Left renal pelvis (tissue), 4 donors: ENCODE measurements at regions not wholly inside any gene's neighbourhood (a gene's known extent, or its start where the extent isn't known, plus 50 kb on each side); places are given as distances from the start of the nearest gene placed in this dataset.

ENCODE experiments used
- DNase-seq, 4 donors: peaks; one replicate each; pipeline ENCODE4 v3.0.0-alpha.2; 2013; ENCODE audit warnings: low read depth in 4 of 4, low spot score in 3 of 4

- DNase-seq, result no peak
Measured at GRCh38 chr17:79524213-79525187, 86.4 kb downstream of the RBFOX3 start.

DNA sequence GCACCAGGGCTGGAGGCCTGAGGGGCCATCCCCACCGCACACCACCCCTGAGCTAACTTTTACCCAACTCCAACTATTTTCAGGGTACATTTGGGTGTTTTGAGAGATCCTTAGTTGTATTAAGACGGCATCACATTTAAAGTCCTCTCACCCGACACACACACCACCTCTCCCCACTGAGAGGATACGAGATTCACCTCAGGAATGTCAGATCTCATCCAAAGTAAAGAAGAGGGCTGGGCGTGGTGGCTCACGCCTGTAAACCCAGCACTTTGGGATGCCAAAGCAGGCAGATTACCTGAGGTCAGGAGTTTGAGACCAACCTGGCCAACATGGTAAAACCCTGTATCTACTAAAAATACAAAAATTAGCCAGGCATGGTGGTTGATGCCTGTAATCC is 88.4 kb downstream of the RBFOX3 start:
- no peak for DNase-seq

DNA sequence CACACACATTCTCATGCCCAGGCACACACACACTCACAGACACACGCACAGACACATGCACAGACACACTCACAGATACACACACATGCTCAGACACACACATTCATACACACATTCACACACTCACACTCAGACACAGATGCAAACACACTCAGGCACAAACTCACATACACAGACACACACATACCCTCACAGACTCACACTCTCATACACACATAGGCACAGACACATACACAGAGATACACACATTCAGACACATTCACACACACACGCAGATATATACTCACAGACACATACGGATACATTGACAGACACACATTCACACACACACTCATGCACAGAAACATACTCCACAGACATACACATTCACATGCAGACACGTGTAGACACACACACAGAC is 89.6 kb downstream of the RBFOX3 start:
- no peak for DNase-seq

DNA sequence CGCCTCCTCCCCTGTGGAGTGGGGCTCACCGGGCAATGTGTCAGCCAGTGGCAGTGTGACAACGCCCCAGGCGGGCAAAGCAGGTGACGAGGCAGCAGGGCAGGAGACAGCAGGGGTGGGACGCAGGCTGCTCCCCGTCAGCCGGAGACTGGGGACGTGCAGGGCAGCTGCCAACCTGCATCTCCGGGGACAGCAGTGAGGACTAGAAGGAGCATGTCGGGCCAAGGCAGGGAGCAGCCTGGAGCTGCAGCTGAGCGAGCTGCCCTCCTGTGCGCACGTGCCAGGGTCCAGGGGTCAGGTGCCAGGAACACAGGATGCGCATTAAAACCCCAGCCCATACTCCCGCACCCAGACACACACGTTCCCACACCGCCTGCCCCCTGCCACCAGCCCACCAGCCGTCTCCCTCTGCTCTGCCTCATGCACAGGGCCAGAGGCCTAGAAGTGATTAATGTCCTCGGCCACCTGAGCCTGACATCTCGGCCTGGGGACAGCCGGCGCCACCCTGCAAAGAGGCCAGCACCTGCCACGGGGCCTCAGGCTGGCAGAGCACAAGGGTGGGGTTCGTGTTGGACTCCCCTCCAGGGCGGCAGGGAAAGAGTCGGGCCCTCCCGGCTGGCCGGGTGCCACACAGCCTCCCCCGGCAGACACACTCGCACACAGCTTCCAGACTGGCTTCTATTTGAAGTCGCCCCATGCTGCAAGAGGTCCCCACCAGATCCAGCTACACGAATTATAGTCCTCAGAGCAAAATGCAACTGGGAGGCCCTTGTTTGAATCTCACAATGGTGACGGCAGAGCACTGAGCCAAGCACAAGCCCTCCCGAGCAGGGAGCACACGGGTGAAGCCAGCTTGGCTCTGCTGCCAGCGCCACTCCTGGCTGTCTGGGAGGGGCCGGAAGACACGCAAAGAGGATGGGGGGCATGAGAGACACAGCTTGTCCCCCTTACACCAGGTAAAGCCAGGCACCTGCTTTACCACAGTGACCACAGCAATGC is 90.4 kb downstream of the RBFOX3 start:
- no peak for DNase-seq

- no peak for DNase-seq
Measured at GRCh38 chr17:79519601-79520000, 91.2 kb downstream of the RBFOX3 start.

GRCh38 chr17:79518585-79519523 is 92.0 kb downstream of the RBFOX3 start:
- no peak for DNase-seq

DNA sequence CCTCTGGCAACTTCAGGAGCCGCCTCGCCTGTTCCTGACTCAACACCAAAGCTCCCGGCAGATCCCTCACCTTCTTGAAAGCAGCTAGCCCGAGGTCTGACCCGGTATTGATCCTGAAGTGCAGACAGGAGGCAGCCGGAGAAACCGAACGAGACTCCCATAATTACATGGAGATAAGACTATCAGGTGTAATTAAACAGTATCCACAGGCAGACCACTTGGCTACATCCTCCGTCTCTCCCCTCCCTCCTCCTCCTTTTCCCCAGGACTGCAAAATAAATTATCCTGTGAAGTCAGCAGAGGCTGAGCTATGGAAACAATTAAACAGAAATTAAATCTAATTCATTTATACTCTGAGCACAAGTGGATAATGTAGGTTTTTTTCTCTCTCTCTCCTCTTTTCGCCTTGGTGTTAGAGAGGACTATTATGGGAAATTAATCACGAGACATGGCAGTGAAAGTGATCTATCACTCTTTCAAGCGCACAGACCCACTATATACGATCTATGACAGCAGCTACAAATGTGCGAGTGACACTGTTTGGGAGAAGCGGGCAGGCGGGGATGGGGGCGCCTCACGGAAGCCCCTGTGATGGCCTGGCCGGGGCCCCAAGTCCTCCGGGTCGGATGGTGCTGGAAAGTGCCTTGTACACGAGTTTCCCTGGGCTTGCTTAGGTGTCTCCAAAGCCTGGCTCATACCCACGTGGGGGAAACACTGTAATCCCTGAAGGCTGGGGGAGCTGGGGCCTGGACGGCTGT is 92.8 kb downstream of the RBFOX3 start:
- no peak for DNase-seq

GRCh38 chr17:79515646-79516571 is 94.9 kb downstream of the RBFOX3 start:
- no peak for DNase-seq

- DNase-seq, result no peak
Measured at GRCh38 chr17:79515110-79515509, 95.7 kb downstream of the RBFOX3 start.

- no peak for DNase-seq
Measured at GRCh38 chr17:79513820-79514535, 96.9 kb downstream of the RBFOX3 start.

- no peak for DNase-seq
Measured at GRCh38 chr17:79513206-79513605, 97.6 kb downstream of the RBFOX3 start.

DNA sequence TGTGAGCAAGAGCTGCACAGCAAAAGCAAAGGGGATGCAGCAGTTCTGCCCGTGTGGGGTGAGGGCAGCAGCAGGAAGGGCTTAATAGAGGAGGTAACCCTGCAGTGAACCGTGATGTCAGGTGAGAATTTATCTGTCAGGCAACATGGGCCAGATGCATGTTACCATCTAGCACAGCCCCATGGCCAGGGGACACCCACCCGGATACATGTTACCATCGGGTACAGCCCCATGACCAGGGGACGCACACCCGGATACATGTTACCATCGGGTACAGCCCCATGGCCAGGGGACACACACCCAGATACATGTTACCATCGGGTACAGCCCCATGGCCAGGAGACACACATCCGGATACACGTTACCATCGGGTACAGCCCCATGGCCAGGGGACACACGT is 99.4 kb downstream of the RBFOX3 start:
- no peak for DNase-seq

DNA sequence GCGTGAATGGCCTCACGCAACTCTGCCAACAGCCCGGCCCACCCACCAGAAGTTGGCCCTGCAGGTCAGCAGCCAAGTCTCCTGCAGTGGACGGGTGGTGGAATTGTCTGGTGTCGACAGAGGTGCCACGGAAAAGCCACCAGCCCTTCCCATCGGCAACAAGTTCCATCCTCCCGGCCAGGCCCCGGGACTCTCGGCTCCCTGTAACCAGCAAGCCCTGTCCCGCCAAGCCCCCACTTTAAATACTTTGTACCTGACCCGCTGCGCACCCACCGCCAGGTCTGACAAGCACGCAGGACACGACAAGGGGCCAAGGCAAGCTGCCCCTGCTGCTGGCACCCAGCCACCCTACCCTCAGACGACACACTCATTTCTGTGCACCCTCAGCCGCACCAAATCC is 100.8 kb downstream of the RBFOX3 start:
- no peak for DNase-seq

- no peak for DNase-seq
Measured at GRCh38 chr17:79509490-79509889, 101.4 kb downstream of the RBFOX3 start.

GRCh38 chr17:79509008-79509407 is 101.8 kb downstream of the RBFOX3 start:
- no peak for DNase-seq

DNA sequence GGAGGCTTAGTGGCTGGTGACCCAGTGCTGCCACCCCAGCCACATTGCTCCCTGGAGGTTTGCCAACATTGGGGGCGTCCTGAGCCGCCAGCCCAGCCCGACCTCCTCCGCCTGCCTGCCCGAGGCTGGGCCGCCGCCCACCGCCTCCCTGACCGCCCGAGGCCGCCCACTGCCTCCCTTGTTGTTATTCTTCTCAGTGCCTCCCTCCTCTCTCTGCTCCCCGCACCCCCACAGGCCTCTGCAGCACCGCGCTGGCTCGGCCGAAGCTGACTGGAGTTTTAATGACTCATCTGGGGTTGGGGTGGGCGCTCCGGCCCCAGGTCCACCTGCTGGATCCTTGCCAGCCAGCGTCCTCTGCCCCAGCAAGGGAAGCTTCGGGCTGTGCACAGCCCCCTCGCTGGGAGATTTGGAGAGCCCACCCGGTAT is 102.5 kb downstream of the RBFOX3 start:
- DNase-seq, result no peak

DNA sequence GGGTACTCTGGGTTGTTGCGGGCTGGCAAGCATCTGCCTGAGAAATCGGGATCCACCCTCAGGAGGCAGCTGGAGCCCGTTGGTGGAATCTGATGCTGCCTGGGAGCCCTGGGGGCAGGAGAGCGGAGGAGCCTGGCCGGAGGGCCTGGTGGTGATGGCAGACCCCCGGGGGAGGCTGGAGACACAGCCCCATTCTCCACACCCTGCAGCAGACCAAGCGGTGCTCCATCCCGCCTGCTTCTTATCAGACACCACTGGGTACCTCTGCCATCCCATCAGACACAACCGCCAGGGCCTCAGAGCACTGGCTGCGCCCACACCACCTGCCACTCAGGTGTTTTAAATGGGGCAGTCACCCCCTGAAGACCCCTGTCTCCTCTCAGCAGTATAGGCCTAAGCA is 103.9 kb downstream of the RBFOX3 start:
- no peak for DNase-seq
